HEK293T (cell line): ENCODE measurements at regions not wholly inside any gene's neighbourhood (a gene's known extent, or its start where the extent isn't known, plus 50 kb on each side); places are given as distances from the start of the nearest gene placed in this dataset.

Experiments
- BHLHE40 ChIP-seq: fragments of 450-650 bp; IDR thresholded peaks from 2 replicates; pipeline ENCODE4 v1.6.1; 2016; ENCODE audit warnings: mild to moderate bottlenecking, moderate library complexity, borderline replicate concordance
- FOXA1 ChIP-seq: fragments of 450-650 bp; IDR thresholded peaks from 2 replicates; pipeline ENCODE4 v1.6.1; 2016; ENCODE audit warnings: mild to moderate bottlenecking
- FOXM1 ChIP-seq: fragments of 450-650 bp; IDR thresholded peaks from 2 replicates; pipeline ENCODE4 v1.6.1; 2017; ENCODE audit warnings: mild to moderate bottlenecking, borderline replicate concordance
- LEF1 ChIP-seq: fragments of 450-650 bp; IDR thresholded peaks from 2 replicates; pipeline ENCODE4 v1.6.1; 2017; ENCODE audit warnings: mild to moderate bottlenecking, borderline replicate concordance
- SP1 ChIP-seq: fragments of 450-650 bp; IDR thresholded peaks from 2 replicates; pipeline ENCODE4 v1.6.1; 2017
- TARDBP ChIP-seq: fragments of 450-650 bp; IDR thresholded peaks from 2 replicates; pipeline ENCODE4 v1.6.1; 2016
- TF ChIP-seq, protein P1 (sequence below): fragments of 450-650 bp; IDR thresholded peaks from 2 replicates; pipeline ENCODE4 v1.6.1; 2016

GRCh38 chr22:46068593-46069491 lies 81.5 kb upstream of the PPARA start:
- no peak for TF ChIP-seq TARDBP
- TF ChIP-seq BHLHE40, result no peak
- TF ChIP-seq SP1, result no peak
- TF ChIP-seq, protein P1, sequence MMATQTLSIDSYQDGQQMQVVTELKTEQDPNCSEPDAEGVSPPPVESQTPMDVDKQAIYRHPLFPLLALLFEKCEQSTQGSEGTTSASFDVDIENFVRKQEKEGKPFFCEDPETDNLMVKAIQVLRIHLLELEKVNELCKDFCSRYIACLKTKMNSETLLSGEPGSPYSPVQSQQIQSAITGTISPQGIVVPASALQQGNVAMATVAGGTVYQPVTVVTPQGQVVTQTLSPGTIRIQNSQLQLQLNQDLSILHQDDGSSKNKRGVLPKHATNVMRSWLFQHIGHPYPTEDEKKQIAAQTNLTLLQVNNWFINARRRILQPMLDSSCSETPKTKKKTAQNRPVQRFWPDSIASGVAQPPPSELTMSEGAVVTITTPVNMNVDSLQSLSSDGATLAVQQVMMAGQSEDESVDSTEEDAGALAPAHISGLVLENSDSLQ, result no peak
- TF ChIP-seq LEF1, result no peak
- no peak for TF ChIP-seq FOXA1
- TF ChIP-seq FOXM1, result no peak
